ENCODE measurements at regions not wholly inside any gene's neighbourhood (a gene's known extent, or its start where the extent isn't known, plus 50 kb on each side); places are given as distances from the start of the nearest gene placed in this dataset.
"Not testable (repeated sequence)": the region's sequence is repeated elsewhere in the genome, so short reads cannot be mapped to it uniquely, and the experiment has no call there.

DNA sequence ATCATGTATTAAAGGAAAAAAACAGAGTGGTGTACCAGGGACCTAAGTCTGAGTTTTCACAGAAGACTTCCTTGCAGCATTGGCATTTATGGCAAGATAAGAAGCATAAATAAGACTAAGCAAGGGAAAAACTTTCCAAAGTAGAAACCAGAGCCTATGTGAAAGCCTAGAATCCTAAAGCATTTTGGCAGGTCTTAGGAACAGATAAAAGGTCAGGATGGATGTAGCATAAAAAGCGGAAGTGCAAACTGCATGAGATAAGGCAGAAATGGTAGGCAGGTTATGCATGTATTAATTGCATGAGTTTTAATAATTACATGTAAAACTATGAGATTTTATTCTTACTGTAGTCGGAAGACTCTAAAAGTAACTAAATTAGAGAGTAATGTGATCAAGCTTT lies 596.5 kb downstream of the SUCLG1 start:
- no peak for DNase-seq

- DNase-seq: no peak
Measured at GRCh38 chr2:83860320-83860719, 598.8 kb downstream of the SUCLG1 start.

GRCh38 chr2:83859553-83859952 lies 599.5 kb downstream of the SUCLG1 start:
- no peak for DNase-seq

DNA sequence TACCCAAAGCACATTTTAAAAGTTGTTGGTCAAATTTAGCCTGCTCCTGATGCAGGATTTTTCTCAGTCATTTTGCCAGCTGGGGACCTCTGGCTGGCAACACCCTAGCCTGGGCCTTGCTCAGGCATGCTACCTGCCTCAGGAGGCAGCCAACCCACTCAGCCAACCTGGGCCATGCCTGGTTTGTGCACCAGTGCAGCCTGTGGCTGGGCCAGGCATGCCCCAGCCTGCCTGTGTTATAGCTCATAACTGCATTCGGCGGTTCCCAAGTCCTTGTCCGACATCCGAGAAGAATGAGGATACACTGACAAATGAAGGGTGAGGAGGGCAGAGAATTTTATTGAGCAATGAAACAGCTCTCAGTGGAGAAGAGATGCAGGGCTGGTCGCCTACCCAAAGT lies 608.0 kb downstream of the SUCLG1 start:
- DNase-seq: no peak

DNA sequence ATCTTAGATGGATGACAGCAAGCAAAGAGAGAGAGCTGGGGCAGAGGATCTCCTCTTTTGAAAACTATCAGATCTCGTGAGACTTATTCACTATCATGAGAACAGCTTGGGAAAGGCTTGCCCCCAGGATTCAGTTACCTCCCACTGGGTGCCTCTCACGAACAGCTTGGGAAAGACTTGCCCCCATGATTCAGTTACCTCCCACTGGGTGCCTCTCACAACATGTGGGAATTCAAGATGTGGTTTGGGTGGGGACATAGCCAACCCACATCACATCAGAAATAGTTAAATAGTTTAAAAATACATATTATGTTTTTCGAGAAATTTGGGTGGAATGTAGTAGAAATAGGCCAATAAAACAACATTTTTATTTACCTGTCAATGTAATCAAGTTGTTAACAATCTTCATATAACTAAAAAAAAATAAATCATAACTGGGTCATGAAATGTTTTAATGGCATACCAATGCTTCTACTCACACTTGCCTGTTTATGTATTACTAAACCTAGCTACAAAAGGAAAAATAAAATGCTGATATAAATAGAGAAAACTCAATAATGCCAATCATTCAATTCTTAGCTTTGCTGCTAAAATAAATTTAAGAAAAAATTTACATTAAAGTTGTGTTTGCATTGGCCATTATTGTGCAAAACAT lies 608.9 kb downstream of the SUCLG1 start:
- no peak for DNase-seq

DNA sequence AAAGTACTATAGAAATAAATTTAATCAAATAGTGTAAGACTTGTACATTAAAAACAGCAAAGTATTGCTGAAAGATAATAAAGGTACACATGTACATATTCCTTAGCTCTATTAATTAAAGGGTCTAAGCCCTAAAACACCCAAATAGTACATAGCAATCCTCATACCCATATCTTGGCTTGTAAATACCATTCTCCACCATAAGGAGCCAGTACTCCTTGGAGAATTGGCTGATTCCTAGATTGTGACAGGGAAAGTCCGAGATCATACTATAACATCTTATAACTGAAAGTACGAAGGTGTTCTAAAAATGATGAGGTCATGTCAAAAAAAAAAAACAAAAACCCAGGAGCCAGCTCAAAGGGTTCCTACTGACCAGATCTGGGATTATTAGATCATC lies 614.6 kb downstream of the SUCLG1 start:
- DNase-seq: no peak

- no peak for DNase-seq
Measured at GRCh38 chr2:83842421-83842820, 616.7 kb downstream of the SUCLG1 start.

DNA sequence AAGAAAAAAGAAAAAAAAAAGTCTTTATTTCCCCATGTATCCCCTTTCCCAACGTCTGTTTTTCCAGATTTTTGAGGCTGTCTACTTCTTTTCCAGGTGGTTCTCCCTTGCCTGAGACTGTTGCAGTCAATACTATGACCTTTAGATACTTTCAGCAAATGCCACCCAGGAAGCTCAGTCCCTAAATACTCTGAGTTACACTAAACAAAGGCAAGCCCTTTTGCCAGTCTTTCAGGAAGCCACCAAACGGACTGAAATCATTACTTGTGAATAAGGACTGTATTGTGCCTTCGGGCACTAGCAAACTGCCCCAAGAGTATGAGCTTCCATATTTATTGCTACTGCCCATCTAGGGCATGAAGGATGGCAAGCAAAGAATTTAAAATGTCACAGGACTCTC lies 621.3 kb downstream of the SUCLG1 start:
- DNase-seq: no peak

DNA sequence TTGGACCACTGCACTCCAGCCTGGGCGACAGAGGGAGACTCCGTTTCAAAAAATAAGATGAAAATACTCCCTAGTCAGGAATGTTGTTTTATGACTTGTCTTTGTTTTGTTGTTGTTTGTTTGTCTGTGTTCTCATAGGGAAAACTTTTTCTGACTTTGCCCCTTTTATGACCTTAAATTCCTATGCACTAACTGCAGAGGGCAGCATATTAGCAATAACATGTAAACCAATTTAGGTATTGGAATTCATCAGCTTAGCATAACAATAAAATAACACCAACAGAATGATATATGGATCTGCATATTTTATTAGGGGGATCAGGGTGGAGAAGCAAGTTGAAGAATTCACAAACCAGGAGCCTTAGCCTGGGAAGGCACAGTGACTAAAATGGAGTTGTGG lies 631.5 kb downstream of the SUCLG1 start:
- no peak for DNase-seq

DNA sequence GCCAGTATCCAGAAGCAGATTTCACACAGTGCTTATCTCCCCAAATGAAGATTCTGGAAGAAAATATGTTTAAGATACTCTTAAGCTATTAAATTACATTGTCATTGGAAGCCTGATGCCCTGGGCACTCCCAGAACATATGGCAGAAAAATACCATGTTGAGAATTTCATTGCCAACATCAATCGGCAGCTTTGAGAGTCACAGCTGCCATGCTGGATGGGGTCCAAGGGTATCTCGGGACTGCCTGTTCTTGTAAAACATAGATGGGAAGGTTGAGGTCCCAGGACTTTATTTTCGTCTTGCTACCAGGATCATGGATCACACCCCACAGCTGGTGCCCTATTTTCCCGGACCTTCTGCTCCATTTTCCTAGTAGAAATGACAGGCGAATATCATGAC lies 632.5 kb downstream of the SUCLG1 start:
- no peak for DNase-seq

- no peak for DNase-seq
Measured at GRCh38 chr2:83823229-83823628, 635.9 kb downstream of the SUCLG1 start.

- no peak for DNase-seq
Measured at GRCh38 chr2:83817511-83817910, 641.6 kb downstream of the SUCLG1 start.

- DNase-seq: no peak
Measured at GRCh38 chr2:83808878-83809277, 650.2 kb downstream of the SUCLG1 start.

- no peak for DNase-seq
Measured at GRCh38 chr2:83802604-83803003, 656.5 kb downstream of the SUCLG1 start.

DNA sequence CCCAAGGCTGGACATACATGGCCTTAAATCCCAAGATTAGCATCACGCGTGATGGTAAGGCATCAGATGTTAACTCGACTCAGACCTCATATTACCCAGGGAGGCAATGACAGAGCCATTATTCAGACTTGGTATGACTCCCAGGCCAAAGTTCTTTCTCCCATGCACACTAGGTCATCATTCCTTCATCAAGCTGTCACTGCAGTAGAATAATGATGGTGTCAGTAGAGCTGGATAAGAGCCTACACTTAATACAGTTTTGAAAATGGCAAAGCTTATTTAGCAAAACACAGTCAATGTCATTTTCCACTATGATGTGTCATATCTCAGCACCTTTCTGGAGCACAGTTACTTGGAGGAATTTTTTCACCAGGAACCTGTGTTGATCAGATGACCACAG lies 663.3 kb downstream of the SUCLG1 start:
- no peak for DNase-seq

- DNase-seq: not testable (repeated sequence)
Measured at GRCh38 chr2:83790467-83790866, 668.6 kb downstream of the SUCLG1 start.

DNA sequence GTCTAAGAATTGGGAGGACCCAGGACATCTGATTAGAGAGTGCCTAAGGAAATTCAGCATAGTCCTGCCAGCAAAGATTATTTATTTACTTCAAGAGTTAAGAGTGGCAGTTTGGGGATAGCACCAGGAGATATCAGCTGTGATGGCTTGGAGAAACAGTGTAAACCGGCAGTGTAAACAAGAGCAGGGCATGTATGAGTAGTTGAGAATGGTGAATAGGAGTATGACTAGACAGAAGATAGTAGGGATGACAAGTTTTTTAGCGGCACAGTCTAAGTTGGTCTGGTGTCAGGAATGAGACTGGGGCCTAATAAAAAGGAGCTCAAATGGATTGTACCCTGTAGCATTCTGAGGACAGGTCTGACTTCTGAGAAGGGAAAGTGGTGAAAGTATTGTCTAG lies 669.4 kb downstream of the SUCLG1 start:
- DNase-seq: not testable (repeated sequence)

GRCh38 chr2:83788938-83789566 lies 670.0 kb downstream of the SUCLG1 start:
- not testable (repeated sequence) for DNase-seq

DNA sequence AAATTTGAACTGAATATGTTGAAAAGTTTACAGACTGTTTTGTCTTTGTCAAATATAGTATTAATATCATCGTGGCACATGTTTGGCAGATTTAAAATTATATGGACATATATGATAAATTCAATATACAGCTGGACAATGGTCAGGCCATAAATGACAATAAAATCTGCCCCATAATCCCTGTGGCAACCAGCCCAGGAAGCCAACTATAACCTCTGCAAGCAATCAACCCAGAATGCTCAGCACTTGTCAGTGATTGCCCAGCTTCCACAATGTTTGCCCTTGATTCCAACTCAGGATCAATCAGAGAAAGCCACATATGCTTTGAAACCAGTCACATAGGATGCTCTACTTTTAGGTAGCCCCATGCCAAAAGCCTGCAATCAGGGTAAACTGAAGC lies 671.9 kb downstream of the SUCLG1 start:
- DNase-seq: no peak

GRCh38 chr2:83786140-83786539 lies 672.9 kb downstream of the SUCLG1 start:
- no peak for DNase-seq

DNA sequence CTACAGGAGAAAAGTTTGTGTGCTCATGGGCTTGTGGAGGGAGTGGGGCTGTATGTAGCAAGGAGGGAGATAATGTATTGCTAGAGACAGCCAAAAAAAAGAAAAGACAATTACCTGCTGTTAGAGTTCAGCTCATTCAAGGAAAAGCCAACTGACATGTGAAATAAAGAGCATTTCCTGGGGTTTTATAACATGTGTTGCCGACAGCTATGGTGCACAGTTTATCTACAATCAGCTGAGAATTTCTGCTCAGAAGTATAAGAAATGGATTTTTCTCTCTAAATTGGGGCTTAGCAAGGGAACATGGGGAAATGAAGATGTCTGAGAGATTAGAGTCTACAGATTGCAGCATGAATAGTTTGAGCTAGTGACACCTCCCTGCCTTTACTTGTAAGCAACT lies 674.1 kb downstream of the SUCLG1 start:
- no peak for DNase-seq

DNA sequence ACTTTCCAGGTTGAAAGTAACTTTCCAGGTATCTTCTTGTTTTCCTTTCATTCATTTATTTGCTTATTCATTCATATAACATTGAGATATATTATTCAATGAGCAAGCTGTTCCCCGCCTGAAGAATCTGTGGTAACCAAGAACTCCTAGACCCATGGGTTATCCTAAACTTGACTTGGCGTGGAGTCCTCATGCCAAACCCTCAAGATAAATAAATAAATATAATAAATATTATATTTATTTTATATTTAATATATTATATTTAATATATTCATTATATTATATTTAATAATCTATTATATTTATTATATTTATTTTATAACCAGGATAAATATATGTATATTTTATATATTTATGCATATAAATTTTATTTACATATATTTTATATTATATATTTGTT lies 674.8 kb downstream of the SUCLG1 start:
- DNase-seq: no peak

DNA sequence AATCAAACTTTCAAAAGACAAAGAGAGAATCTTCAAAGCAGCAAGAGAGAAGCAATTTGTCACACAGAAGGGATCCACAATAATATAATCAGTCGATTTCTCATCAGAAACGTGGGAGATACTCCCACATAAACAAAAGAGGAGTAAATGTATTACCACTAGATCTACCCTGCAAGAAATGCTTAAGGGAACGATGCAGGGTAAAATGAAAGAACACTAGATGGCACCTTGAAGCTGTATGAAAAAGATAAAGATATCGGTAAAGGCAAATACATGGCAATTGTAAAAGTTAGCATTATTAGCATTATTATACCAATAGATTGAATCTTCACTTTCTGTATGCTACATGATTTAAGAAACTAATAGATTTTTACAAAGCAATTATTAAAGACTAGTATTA lies 677.0 kb downstream of the SUCLG1 start:
- no peak for DNase-seq

- DNase-seq: no peak
Measured at GRCh38 chr2:83764447-83765005, 694.6 kb downstream of the SUCLG1 start.

GRCh38 chr2:83757329-83757728 lies 701.8 kb downstream of the SUCLG1 start:
- DNase-seq: no peak
